ENCODE measurements at regions not wholly inside any gene's neighbourhood (a gene's known extent, or its start where the extent isn't known, plus 50 kb on each side); places are given as distances from the start of the nearest gene placed in this dataset.

DNA sequence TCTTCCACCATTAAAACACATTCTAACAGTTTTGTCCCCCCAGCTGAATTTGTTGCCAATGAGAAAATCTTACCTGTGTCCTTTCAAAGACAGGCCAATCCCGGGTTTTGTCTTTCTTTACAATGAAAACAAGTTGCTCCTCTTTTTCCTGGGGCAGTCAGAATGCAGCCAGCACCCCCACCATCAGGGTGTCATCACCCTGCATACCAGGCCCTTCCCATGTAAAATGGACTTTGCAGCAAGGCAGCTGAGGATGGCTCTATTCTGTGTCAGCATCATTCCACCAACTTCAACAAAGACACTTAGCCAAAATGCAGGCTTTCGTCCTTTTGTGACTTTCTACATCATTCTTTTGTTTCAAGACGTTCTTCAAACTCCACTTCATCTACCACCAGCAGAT lies 490.9 kb downstream of the OCA2 start:
- TF ChIP-seq CTCF (IDR thresholded peaks at IDR 0.05) (no peak), POLR2A (IDR thresholded peaks at IDR 0.05) (no peak), EP300 (IDR thresholded peaks at IDR 0.05; ENCODE audit: low read depth) (no peak), POLR2AphosphoS5 (IDR thresholded peaks at IDR 0.05) (no peak)

Data from transverse colon (tissue), 4 donors.